GM23248 (cell line): ENCODE measurements at regions not wholly inside any gene's neighbourhood (a gene's known extent, or its start where the extent isn't known, plus 50 kb on each side); places are given as distances from the start of the nearest gene placed in this dataset.
A peak's percentile ranks its signal among the peaks of the same experiment; 100 is the strongest.

Experiments used
- DNase-seq: peaks from one replicate; pipeline ENCODE4 v3.0.0-alpha.2; 2015
- H2AFZ ChIP-seq: fragments of 200-600 bp; sonication (generic); 2 replicates; pipeline ENCODE4 v1.6.1; 2016; ENCODE audit warnings: antibody characterized with exemption
- H3F3A ChIP-seq: fragments of 200-600 bp; sonication (generic); 2 replicates; pipeline ENCODE4 v1.6.1; 2016; ENCODE audit warnings: mild to moderate bottlenecking, antibody characterized with exemption, mixed run types; ENCODE audit not compliant: insufficient read depth
- H3K27ac ChIP-seq: fragments of 200-600 bp; sonication (generic); 2 replicates; pipeline ENCODE4 v1.5.1; 2016; ENCODE audit warnings: mild to moderate bottlenecking
- H3K27me3 ChIP-seq: fragments of 200-600 bp; sonication (generic); replicated peaks from 2 replicates; pipeline ENCODE4 v1.6.1; 2016; ENCODE audit warnings: mild to moderate bottlenecking; ENCODE audit not compliant: insufficient read depth
- H3K36me3 ChIP-seq: fragments of 200-600 bp; sonication (generic); 2 replicates; pipeline ENCODE4 v1.6.1; 2016; ENCODE audit warnings: low read depth, mild to moderate bottlenecking
- H3K4me1 ChIP-seq: fragments of 200-600 bp; sonication (generic); 2 replicates; pipeline ENCODE4 v1.6.1; 2016; ENCODE audit warnings: mild to moderate bottlenecking; ENCODE audit not compliant: insufficient read depth
- H3K4me2 ChIP-seq: fragments of 200-600 bp; sonication (generic); one replicate; pipeline ENCODE4 v1.6.1; 2016; ENCODE audit warnings: mild to moderate bottlenecking; ENCODE audit not compliant: unreplicated experiment
- H3K4me3 ChIP-seq: fragments of 200-600 bp; sonication (generic); 2 replicates; pipeline ENCODE4 v1.5.1; 2016; ENCODE audit warnings: mild to moderate bottlenecking
- H3K79me2 ChIP-seq: fragments of 200-600 bp; sonication (generic); 2 replicates; pipeline ENCODE4 v1.6.1; 2016; ENCODE audit warnings: mild to moderate bottlenecking; ENCODE audit not compliant: insufficient read depth
- H3K9ac ChIP-seq: fragments of 200-600 bp; sonication (generic); 2 replicates; pipeline ENCODE4 v1.6.1; 2016; ENCODE audit warnings: mild to moderate bottlenecking
- H3K9me2 ChIP-seq: fragments of 200-600 bp; sonication (generic); 2 replicates; pipeline ENCODE4 v1.6.1; 2016; ENCODE audit warnings: mixed run types, mild to moderate bottlenecking, moderate library complexity; ENCODE audit not compliant: insufficient read depth
- H3K9me3 ChIP-seq: fragments of 200-600 bp; sonication (generic); one replicate; pipeline ENCODE4 v1.6.1; 2017; ENCODE audit warnings: low read depth
- H4K20me1 ChIP-seq: fragments of 200-600 bp; sonication (generic); 2 replicates; pipeline ENCODE4 v1.6.0; 2016; ENCODE audit not compliant: insufficient read depth
- EZH2 ChIP-seq: fragments of 200-600 bp; sonication (generic); IDR thresholded peaks from 2 replicates; pipeline ENCODE4 v1.6.1; 2018; ENCODE audit warnings: antibody characterized with exemption, mild to moderate bottlenecking; ENCODE audit not compliant: insufficient read depth, poor library complexity, severe bottlenecking
- EZH2phosphoT487 ChIP-seq: fragments of 200-600 bp; sonication (generic); IDR thresholded peaks from 2 replicates; pipeline ENCODE4 v1.6.1; 2018; ENCODE audit warnings: antibody characterized with exemption, moderate library complexity, mild to moderate bottlenecking, low read depth; ENCODE audit not compliant: insufficient read depth
- WGBS, 2 experiments: methylation state at CpG; one replicate each; pipeline ENCODE4 v1.1.6; 2015 to 2017; ENCODE audit warnings: low lambda C conversion rate in 2 of 2, low coverage in 1 of 2; ENCODE audit errors: missing lambda C conversion rate in 2 of 2; 5-methylcytosine and 5-hydroxymethylcytosine counted together
- in situ Hi-C: fragments of 300-500 bp; cut with MboI; formaldehyde crosslinking; loops from 2 replicates; pipeline ENCODE4 v1.15.0; 2020

- peaks cover 17% of the 10 kb centered on the region for H3F3A ChIP-seq
- H3K4me2 ChIP-seq, result peak overlapping the region; percentile 62
- H3K79me2 ChIP-seq, result no peaks in the 10 kb centered on the region
- H2AFZ ChIP-seq, result peak overlapping the region; percentile 51
- no peak overlapping the region for H3K9ac ChIP-seq
- no peak overlapping the region for H3K4me3 ChIP-seq
- peaks cover 8% of the 10 kb centered on the region; the same call in 1 of the 2 replicates for H3K4me1 ChIP-seq
- no peaks in the 10 kb centered on the region for H3K36me3 ChIP-seq
- H3K9me3 ChIP-seq, result no peaks in the 10 kb centered on the region
- peak overlapping the region; percentile 5; the same call in 1 of the 2 replicates for H3K27ac ChIP-seq
- no peaks in the 10 kb centered on the region for H3K27me3 ChIP-seq
- TF ChIP-seq EZH2phosphoT487 (no peak), EZH2 (no peak)
- 16 to 23% methylated on average over 4 of the region's 4 CpGs for WGBS, 2 experiments
- no peaks in the 10 kb centered on the region for H4K20me1 ChIP-seq
- in situ Hi-C loops, result no loop called here
- DNase-seq, result peak; percentile 65
- no peaks in the 10 kb centered on the region for H3K9me2 ChIP-seq
Observed at GRCh38 chr3:110955301-110955880, 116.2 kb upstream of the NECTIN3 start.

DNA sequence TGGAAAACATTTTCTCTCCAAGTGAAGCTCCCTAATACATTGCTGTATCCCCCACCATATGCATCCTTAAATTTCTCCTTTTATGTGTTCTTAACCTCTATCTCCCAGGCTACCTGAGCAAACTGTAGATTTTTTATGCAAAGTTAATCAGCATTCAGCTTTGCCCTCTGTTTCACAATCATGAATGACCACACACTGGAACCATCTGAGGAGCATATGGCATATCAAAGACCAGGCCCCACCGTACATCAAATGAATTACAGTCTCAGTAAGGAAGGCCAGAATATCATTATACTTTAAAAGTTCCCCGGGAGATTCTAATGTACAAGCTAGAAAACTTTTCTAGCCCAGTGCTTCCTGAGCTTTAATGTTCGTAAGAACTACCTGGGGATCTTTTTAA is 115.5 kb upstream of the NECTIN3 start:
- Histone ChIP-seq H4K20me1 (no peaks in the 10 kb centered on the region), H3K4me2 (no peak overlapping the region), H3K9me3 (no peaks in the 10 kb centered on the region), H2AFZ (no peak overlapping the region), H3F3A (peaks cover 17% of the 10 kb centered on the region), H3K9me2 (no peaks in the 10 kb centered on the region), H3K9ac (no peak overlapping the region), H3K4me3 (no peak overlapping the region), H3K27me3 (no peaks in the 10 kb centered on the region), H3K4me1 (peaks cover 8% of the 10 kb centered on the region; the same call in 1 of the 2 replicates), H3K79me2 (no peaks in the 10 kb centered on the region), H3K36me3 (no peaks in the 10 kb centered on the region), H3K27ac (no peak overlapping the region)
- no peak for TF ChIP-seq EZH2
- TF ChIP-seq EZH2phosphoT487, result no peak
- in situ Hi-C loops, result no loop called here
- 62 to 74% methylated on average over 3 of the region's 3 CpGs for WGBS, 2 experiments
- no peak for DNase-seq

DNA sequence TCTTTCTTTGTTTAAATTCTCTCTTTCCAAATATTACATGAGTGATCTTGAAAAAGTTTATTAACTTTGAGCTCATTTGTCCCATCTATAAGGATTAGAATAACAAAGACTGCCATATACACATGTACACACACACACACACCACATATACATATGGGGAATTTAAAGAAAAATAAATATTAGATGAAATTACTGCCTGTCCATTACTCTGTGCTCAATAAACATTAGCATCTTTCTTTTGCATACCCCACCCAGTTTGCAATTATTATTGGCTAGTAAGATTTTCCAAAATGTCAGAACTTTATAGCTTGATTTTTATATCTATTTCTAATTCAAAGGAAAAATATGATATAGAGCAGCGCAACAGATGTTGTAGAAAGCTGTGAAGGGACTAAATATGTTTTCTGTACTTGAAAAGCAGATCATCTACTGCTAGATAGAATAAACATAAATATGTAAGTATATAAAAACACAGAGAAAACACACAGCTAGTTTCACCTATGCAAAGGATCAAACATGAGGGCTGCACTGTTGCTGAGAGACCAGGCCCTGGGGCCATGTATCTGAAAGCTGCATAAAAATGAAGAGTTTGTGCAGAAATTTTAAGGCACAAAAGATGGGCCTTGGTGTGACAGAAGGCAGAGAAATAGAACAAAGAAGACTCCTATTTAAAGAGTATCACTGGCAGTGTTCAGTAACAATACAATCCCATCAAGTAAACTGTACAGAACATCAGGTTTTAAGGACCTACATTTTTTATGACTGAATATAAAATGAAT is 114.2 kb upstream of the NECTIN3 start:
- no peak overlapping the region for H3K4me2 ChIP-seq
- no peaks in the 10 kb centered on the region for H3K9me3 ChIP-seq
- 94 to 97% methylated on average over 1 of the region's 1 CpG for WGBS, 2 experiments
- H3K9me2 ChIP-seq, result no peaks in the 10 kb centered on the region
- TF ChIP-seq EZH2 (no peak), EZH2phosphoT487 (no peak)
- in situ Hi-C loops, result no loop called here
- H3K9ac ChIP-seq, result no peak overlapping the region
- no peaks in the 10 kb centered on the region for H3K36me3 ChIP-seq
- no peaks in the 10 kb centered on the region for H4K20me1 ChIP-seq
- H3K27ac ChIP-seq, result no peak overlapping the region
- no peaks in the 10 kb centered on the region for H3K27me3 ChIP-seq
- peaks cover 8% of the 10 kb centered on the region; the same call in 1 of the 2 replicates for H3K4me1 ChIP-seq
- peaks cover 17% of the 10 kb centered on the region for H3F3A ChIP-seq
- H3K4me3 ChIP-seq, result no peak overlapping the region
- no peaks in the 10 kb centered on the region for H3K79me2 ChIP-seq
- DNase-seq, result no peak
- H2AFZ ChIP-seq, result no peak overlapping the region

GRCh38 chr3:110958313-110959147 is 113.1 kb upstream of the NECTIN3 start:
- H4K20me1 ChIP-seq, result no peaks in the 10 kb centered on the region

More at GRCh38 chr3:110958313-110959147, 113.1 kb upstream of the NECTIN3 start:
- peaks cover 17% of the 10 kb centered on the region for H3F3A ChIP-seq
- no peak overlapping the region for H3K27ac ChIP-seq
- peaks cover 8% of the 10 kb centered on the region; the same call in 1 of the 2 replicates for H3K4me1 ChIP-seq
- H3K27me3 ChIP-seq, result no peaks in the 10 kb centered on the region
- no peaks in the 10 kb centered on the region for H3K9me3 ChIP-seq
- H3K4me3 ChIP-seq, result no peak overlapping the region
- no peaks in the 10 kb centered on the region for H3K79me2 ChIP-seq
- WGBS, 2 experiments, result 80 to 86% methylated on average over 9 of the region's 10 CpGs
- in situ Hi-C loops, result no loop called here
- no peak overlapping the region for H3K4me2 ChIP-seq
- no peak overlapping the region for H2AFZ ChIP-seq
- TF ChIP-seq EZH2 (no peak), EZH2phosphoT487 (no peak)
- DNase-seq, result no peak
- no peaks in the 10 kb centered on the region for H3K36me3 ChIP-seq
- H3K9me2 ChIP-seq, result no peaks in the 10 kb centered on the region
- H3K9ac ChIP-seq, result no peak overlapping the region
